Immature natural killer cell (primary cell): ENCODE measurements at regions not wholly inside any gene's neighbourhood (a gene's known extent, or its start where the extent isn't known, plus 50 kb on each side); places are given as distances from the start of the nearest gene placed in this dataset.
"Not testable (repeated sequence)": the region's sequence is repeated elsewhere in the genome, so short reads cannot be mapped to it uniquely, and the experiment has no call there.

Source experiments
- DNase-seq, 3 donors: peaks; one replicate each; pipeline ENCODE4 v3.0.0; 2022; ENCODE audit warnings: mixed read lengths in 1 of 3
- H3K27ac Mint-ChIP-seq, 6 donors: one replicate each; pipeline ENCODE4 v1.8.0; 2020; ENCODE audit warnings: mixed read lengths in 6 of 6, mild to moderate bottlenecking in 5 of 6, inconsistent platforms in 4 of 6, moderate library complexity in 3 of 6
- H3K27me3 Mint-ChIP-seq, 3 donors: one replicate each; pipeline ENCODE4 v1.8.0; 2020 to 2021; ENCODE audit warnings: low read depth in 3 of 3, mild to moderate bottlenecking in 3 of 3, mixed read lengths in 3 of 3, moderate library complexity in 3 of 3, inconsistent platforms in 1 of 3
- H3K36me3 Mint-ChIP-seq, 3 donors: one replicate each; pipeline ENCODE4 v1.8.0; 2020; ENCODE audit warnings: mixed read lengths in 3 of 3, inconsistent platforms in 2 of 3, mild to moderate bottlenecking in 2 of 3
- H3K4me1 Mint-ChIP-seq, 2 donors: one replicate each; pipeline ENCODE4 v1.8.0; 2020; ENCODE audit warnings: inconsistent platforms in 2 of 2, mild to moderate bottlenecking in 2 of 2, mixed read lengths in 2 of 2, moderate library complexity in 1 of 2
- H3K4me3 Mint-ChIP-seq, 5 donors: one replicate each; pipeline ENCODE4 v1.8.0; 2020; ENCODE audit warnings: mild to moderate bottlenecking in 5 of 5, mixed read lengths in 5 of 5, inconsistent platforms in 3 of 5, moderate library complexity in 3 of 5
- H3K9me3 Mint-ChIP-seq, 6 donors: one replicate each; pipeline ENCODE4 v1.8.0; 2020; ENCODE audit warnings: mild to moderate bottlenecking in 6 of 6, mixed read lengths in 6 of 6, inconsistent platforms in 4 of 6, moderate library complexity in 3 of 6

DNA sequence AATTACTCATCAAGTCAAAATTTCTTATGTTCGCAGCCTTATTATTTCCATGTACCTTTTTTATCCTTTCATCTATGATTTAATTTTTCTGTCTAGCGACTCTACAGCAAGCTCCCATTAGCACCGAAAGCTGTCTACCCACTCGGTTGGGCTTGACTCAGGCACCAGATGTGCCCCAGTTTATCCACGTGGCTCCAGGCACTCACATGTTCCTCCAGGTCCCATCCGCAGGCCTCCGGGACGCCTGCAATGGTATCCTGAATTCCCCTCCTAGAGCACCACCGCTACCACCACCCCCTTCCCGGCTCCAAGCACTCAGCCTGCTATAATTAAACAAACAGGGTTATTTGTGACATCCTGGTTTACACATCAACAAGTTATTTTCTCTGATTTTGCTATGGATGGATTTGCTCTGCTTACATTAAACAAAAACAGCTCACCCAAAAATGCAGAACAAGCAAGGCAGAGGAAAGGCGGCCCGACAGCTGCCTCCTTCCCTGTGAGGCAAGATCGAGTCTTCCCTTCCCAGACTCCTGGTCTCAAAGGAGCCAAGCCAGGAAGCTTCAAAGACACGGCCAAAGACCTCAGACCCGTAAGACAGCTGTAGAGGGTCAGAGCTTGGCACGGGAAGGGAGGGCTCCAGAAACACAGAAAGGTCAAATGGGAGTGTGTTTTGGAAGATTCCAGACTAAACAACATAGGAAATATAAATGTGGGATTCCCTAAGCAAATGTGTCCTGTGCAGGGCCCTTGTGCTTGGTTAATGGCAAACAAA lies 253.8 kb downstream of the TTC8 start:
- DNase-seq, result no peak
- Mint-ChIP-seq H3K27me3 (peaks cover 1 to 23% (median 19%) of the 10 kb centered on the region in 3 donors), H3K4me3 (no peak overlapping the region), H3K4me1 (no peaks in the 10 kb centered on the region), H3K27ac (no peak overlapping the region), H3K9me3 (peaks cover 0 to 8% (median under 1%) of the 10 kb centered on the region in 6 donors), H3K36me3 (peaks cover 0 to 5% (median 0%) of the 10 kb centered on the region in 3 donors)

DNA sequence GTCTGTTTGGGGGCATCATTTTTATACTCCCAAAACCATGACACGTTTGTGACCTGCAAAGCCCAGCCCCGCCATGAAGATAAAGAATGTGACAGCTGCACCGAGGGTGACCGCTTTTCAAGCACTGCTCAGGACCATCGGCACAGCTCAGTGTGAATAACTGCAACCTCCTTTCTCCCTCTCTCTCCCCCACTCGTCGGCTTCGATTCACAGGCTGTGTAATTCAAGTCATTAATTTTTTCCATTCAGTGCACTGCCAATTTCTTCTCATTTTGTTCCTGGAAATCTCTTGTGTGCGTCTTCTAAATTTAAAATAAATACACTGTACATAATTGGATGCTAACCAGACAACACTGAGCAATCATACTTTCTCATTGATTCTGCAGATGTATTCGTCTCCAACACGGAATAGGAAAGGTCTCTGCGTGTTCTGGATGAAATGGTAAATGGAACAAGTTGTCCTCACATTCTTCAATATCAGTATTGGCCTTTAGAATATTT lies 260.8 kb downstream of the TTC8 start:
- peaks cover 0 to 14% (median 4%) of the 10 kb centered on the region in 3 donors for H3K27me3 Mint-ChIP-seq
- no peak overlapping the region for H3K27ac Mint-ChIP-seq
- no peak for DNase-seq
- no peak overlapping the region for H3K4me3 Mint-ChIP-seq
- no peaks in the 10 kb centered on the region for H3K4me1 Mint-ChIP-seq
- H3K9me3 Mint-ChIP-seq, result peaks cover 0 to 8% (median under 1%) of the 10 kb centered on the region in 6 donors
- no peaks in the 10 kb centered on the region for H3K36me3 Mint-ChIP-seq

DNA sequence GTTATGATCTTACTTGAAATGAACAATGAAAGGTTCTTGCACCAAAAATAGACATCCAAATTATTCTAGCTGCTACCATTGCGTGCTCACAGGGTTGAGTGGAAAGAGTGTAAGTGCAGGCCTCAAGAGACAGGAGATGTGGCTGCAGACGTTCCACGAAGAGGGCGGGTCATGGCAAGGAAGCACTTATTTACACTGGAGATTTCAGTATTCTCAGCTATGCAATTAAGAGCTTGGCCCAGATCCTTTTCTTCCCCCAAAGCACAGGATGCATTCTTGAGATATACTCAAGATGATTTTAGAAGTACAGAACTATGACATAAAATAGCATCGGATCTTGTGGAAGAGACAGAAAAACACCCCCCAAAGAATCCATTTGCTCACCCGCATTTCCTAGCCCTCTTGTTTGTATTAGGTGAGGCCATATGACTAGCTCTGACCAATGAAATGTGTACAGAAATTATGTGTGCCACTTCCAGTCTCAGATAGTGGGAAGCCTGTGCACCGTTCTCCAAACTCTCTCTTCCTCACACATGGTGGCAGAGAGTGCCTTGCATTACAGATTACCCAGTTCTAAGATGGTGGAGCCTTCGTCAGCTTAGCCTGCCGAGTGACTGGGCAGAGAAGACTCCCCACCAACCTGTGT lies 261.4 kb downstream of the TTC8 start:
- Mint-ChIP-seq H3K27ac (no peak overlapping the region), H3K36me3 (no peaks in the 10 kb centered on the region), H3K4me1 (no peaks in the 10 kb centered on the region), H3K4me3 (no peak overlapping the region), H3K27me3 (peaks cover 0 to 14% (median 2%) of the 10 kb centered on the region in 3 donors), H3K9me3 (peaks cover 0 to 8% (median 0%) of the 10 kb centered on the region in 6 donors)
- no peak for DNase-seq

DNA sequence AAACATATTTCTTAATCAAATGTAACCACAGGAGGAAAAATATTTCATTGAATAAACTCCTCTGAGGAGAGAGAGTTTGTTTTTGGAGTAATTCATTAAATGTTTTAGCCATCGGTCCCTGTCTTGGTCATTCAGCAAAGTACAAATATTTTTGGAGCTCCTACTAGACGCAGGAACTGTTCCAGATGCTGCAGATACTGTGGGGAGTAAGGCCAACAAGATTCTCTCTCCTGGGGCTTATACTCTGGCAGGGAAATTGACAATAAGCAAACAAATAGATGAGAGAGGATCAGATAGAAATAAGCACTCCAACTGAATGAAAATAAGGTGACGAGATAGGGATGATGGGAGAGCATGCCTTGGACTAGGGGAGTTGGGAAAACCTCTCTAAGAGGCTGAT lies 264.1 kb downstream of the TTC8 start:
- peaks cover 0 to 6% (median 2%) of the 10 kb centered on the region in 3 donors for H3K27me3 Mint-ChIP-seq

DNA sequence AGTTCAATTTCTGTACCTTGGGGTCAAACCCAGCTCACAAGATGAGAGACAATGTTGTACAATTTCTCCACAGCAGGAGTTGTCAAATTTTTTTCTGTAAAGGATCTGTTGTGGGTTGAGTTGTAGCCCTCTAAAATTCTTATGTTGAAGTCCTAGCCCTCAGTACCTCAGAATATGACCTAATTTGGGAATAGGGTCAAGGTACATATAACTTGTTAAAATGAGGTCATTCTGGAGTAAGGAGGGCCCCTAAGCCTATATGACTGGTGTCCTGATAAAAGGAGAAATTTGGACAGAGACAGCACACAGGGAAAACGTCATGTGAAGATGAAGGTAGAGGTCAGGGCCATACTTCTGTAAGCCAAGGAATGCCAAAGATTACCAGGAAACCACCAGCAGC lies 264.9 kb downstream of the TTC8 start:
- H3K4me3 Mint-ChIP-seq, result no peak overlapping the region
- H3K4me1 Mint-ChIP-seq, result no peaks in the 10 kb centered on the region
- no peaks in the 10 kb centered on the region for H3K36me3 Mint-ChIP-seq
- H3K9me3 Mint-ChIP-seq, result no peaks in the 10 kb centered on the region
- no peak for DNase-seq
- H3K27me3 Mint-ChIP-seq, result peaks cover 0 to 6% (median 0%) of the 10 kb centered on the region in 3 donors
- no peak overlapping the region for H3K27ac Mint-ChIP-seq

More for the DNA sequence above, 264.1 kb downstream of the TTC8 start:
- Mint-ChIP-seq H3K36me3 (no peaks in the 10 kb centered on the region), H3K4me3 (no peak overlapping the region), H3K27ac (no peak overlapping the region), H3K4me1 (no peaks in the 10 kb centered on the region), H3K9me3 (no peaks in the 10 kb centered on the region)
- no peak for DNase-seq

DNA sequence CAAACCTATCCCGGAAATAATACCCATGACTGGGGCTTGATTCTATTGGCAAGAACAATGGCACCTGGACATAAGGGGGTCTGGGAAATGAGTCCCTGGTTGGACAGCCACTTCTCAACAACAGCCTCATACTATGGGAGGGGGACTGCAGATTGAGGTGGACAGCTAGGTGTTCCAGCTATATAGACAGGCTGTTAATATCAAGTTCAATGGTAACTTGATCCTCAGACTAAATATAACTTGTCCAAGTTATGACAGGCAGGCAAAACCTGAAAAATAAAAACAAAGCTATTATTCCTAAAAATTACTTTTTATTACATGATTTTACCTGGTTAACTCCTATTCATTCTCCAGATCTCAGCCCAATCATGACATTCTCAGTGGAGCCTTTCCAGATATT lies 267.3 kb downstream of the TTC8 start:
- Mint-ChIP-seq H3K4me1 (no peaks in the 10 kb centered on the region), H3K27me3 (peaks cover 0 to 6% (median 4%) of the 10 kb centered on the region in 3 donors), H3K36me3 (no peaks in the 10 kb centered on the region)

DNA sequence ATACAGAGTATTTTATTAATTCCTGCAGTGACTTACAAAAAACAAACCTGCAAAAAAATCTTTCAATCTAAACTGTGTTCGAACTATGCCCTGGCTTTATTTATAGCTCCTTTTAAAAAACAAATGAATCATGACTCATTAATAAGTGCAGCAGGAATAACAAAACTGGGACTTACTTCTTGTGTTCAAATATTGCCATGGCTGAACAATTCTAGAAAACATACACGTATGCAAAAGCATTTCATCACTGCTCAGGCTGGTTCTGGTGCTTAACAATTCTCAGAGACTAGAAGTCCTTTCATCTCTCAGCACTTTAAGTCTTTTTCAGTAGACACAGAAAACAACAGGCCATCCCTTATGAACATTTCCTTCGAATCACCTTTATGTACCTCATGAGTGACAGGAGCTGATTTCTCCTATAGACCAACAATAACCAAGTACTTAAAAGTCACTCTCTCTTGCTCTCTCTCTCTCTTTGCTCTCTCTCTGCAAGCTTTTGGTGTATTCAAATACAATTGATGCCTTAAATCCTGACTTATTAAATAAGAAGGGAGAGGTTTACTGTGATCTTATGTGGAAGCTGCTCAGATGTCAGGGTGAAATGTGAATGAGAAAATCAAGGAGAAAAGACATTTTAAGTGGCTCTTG lies 268.8 kb downstream of the TTC8 start:
- H3K27ac Mint-ChIP-seq, result no peak overlapping the region
- H3K4me3 Mint-ChIP-seq, result no peak overlapping the region
- peaks cover 0 to 4% (median 3%) of the 10 kb centered on the region in 3 donors for H3K27me3 Mint-ChIP-seq
- no peaks in the 10 kb centered on the region for H3K36me3 Mint-ChIP-seq
- no peak for DNase-seq
- no peaks in the 10 kb centered on the region for H3K9me3 Mint-ChIP-seq
- no peaks in the 10 kb centered on the region for H3K4me1 Mint-ChIP-seq

More for the DNA sequence above, 267.3 kb downstream of the TTC8 start:
- H3K27ac Mint-ChIP-seq, result no peak overlapping the region
- H3K9me3 Mint-ChIP-seq, result no peaks in the 10 kb centered on the region
- no peak overlapping the region for H3K4me3 Mint-ChIP-seq
- DNase-seq, result no peak

DNA sequence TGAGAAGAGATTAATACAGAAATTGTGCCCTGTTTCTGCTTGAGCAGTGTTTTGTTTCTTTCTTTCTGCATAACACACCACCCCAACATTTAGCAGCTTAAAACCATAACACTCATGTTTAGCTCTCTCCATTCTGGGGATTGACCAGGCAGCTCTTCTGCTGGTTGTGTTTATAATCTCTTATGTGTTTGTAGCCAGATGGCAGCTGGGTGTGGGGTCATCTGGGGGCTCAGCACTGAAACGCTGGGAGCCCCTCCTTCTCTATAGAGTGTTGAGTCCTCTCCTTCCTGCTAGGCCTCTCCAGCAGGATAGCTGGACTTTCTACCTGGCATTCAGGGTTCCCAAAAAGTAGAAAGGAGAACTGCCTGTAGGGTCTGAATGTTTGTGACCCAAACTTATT lies 270.6 kb downstream of the TTC8 start:
- no peak overlapping the region for H3K4me3 Mint-ChIP-seq
- no peak overlapping the region for H3K27ac Mint-ChIP-seq

DNA sequence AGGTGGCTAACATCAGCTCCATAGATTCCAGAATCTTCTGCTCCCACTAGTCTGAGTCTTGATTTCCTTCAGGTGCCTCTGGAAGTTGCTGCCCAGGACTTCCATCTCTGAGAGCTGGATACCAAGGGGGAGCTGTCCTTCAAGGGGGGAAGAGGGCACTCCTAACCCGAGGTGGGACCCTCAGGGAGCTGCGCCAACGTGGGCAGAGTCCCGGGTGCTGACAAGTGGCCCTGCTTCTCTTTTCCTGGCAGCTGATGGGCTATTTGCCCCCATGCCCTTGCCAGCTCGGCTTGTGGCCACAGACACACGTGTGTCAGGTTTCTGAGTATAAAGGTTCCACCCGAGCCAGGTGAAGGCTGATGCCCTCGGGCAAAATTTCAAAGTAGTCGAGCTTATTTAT lies 272.5 kb downstream of the TTC8 start:
- no peak for DNase-seq
- Mint-ChIP-seq H3K4me3 (no peak overlapping the region), H3K4me1 (no peaks in the 10 kb centered on the region), H3K36me3 (no peaks in the 10 kb centered on the region), H3K9me3 (peaks cover 0 to 5% (median 0%) of the 10 kb centered on the region in 6 donors), H3K27me3 (peaks cover 0 to 13% (median 5%) of the 10 kb centered on the region in 3 donors), H3K27ac (no peak overlapping the region)

More for the DNA sequence above, 270.6 kb downstream of the TTC8 start:
- Mint-ChIP-seq H3K27me3 (peaks cover 0 to 4% (median 0%) of the 10 kb centered on the region in 3 donors), H3K4me1 (no peaks in the 10 kb centered on the region), H3K9me3 (no peaks in the 10 kb centered on the region), H3K36me3 (no peaks in the 10 kb centered on the region)
- no peak for DNase-seq

DNA sequence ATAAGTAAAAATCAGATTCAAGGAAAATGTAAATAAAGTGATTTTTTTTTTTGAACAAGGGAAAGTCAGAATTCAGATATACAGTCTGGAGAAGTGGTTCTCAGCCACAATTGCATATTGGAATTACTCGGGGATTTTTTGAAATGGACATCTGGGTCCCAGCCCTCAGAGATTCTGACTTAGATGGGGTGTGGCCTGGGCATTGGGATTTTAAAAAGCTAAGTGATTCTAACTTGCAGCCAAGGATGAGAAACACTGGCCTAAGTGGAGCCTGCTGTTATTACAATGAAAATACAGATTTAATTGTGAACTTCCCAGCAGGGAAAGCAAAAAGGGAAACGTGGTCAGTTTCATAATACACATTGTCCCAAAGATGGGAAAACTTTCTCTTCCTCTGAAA lies 273.8 kb downstream of the TTC8 start:
- no peak overlapping the region for H3K27ac Mint-ChIP-seq
- H3K4me1 Mint-ChIP-seq, result no peaks in the 10 kb centered on the region
- H3K9me3 Mint-ChIP-seq, result peaks cover 0 to 5% (median 0%) of the 10 kb centered on the region in 6 donors
- H3K27me3 Mint-ChIP-seq, result peaks cover 0 to 13% (median 12%) of the 10 kb centered on the region in 3 donors
- no peaks in the 10 kb centered on the region for H3K36me3 Mint-ChIP-seq
- H3K4me3 Mint-ChIP-seq, result no peak overlapping the region
- DNase-seq, result no peak

DNA sequence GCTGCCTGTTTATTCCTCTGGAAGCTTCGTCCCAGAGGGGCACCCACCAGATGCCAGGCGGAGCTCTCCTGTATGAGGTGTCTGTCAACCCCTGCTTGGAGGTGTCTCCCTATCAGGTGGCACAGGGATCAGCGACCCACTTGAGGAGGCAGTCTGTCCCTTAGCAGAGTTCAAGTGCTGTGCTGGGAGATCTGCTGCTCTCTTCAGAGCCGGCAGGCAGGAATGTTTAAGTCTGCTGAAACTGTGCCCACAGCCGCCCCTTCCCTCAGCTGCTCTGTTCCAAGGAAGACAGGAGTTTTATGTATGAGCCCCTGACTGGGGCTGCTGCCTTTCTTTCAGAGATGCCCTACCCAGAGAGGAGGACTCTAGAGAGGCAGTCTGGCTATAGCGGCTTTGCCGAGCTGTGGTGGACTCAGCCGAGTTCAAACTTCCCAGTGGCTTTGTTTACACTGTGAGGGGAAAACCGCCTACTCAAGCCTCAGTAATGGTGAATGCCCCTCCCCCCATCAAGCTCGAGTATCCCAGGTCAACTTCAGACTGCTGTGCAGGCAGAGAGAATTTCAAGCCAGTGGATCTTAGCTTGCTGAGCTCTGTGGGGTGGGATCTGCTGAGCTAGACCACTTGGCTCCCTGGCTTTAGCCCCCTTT lies 279.8 kb downstream of the TTC8 start:
- not testable (repeated sequence) for H3K27ac Mint-ChIP-seq

DNA sequence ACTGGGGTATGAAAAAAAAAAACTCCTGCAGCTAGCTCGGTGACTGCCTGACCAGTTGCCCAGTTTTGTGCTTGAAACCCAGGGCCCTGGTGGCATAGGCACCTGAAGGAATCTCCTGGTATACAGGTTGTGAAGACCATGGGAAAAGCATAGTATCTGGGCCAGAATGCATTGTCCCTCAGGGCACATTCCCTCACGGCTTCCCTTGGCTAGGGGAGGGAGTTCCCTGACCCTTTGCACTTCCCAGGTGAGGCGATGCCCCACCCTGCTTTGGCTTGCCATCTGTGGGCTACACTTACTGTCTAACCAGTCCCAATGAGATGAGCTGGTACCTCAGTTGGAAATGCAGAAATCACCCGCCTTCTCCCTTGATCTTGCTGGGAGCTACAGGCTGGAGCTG lies 280.4 kb downstream of the TTC8 start:
- not testable (repeated sequence) for H3K4me3 Mint-ChIP-seq, H3K4me1 Mint-ChIP-seq, H3K36me3 Mint-ChIP-seq, H3K27ac Mint-ChIP-seq, H3K9me3 Mint-ChIP-seq, DNase-seq
- peaks cover 0 to 22% (median 14%) of the 10 kb centered on the region in 3 donors for H3K27me3 Mint-ChIP-seq

More for the DNA sequence above, 279.8 kb downstream of the TTC8 start:
- not testable (repeated sequence) for H3K4me1 Mint-ChIP-seq, H3K36me3 Mint-ChIP-seq, DNase-seq, H3K9me3 Mint-ChIP-seq, H3K4me3 Mint-ChIP-seq
- peaks cover 0 to 22% (median 14%) of the 10 kb centered on the region in 3 donors for H3K27me3 Mint-ChIP-seq
